HFFc6 (cell line): ENCODE measurements at regions not wholly inside any gene's neighbourhood (a gene's known extent, or its start where the extent isn't known, plus 50 kb on each side); places are given as distances from the start of the nearest gene placed in this dataset.

Experiments used
- DNase-seq: peaks from one replicate; pipeline ENCODE4 v3.0.0-alpha.2; 2018
- H3K27ac Mint-ChIP-seq: 2 replicates; pipeline ENCODE4 v1.8.0; 2020; ENCODE audit warnings: mild to moderate bottlenecking, mixed read lengths
- H3K27me3 Mint-ChIP-seq: 2 replicates; pipeline ENCODE4 v1.8.0; 2021; ENCODE audit warnings: mild to moderate bottlenecking, moderate library complexity, mixed read lengths; ENCODE audit not compliant: insufficient read depth
- H3K36me3 Mint-ChIP-seq: 2 replicates; pipeline ENCODE4 v1.8.0; 2021; ENCODE audit warnings: low read depth, mixed read lengths
- H3K4me1 Mint-ChIP-seq: 2 replicates; pipeline ENCODE4 v1.8.0; 2020; ENCODE audit warnings: low read depth, mixed read lengths
- H3K4me3 Mint-ChIP-seq: 2 replicates; pipeline ENCODE4 v1.8.0; 2020; ENCODE audit warnings: mild to moderate bottlenecking, moderate library complexity, mixed read lengths
- H3K9me3 Mint-ChIP-seq: 2 replicates; pipeline ENCODE4 v1.8.0; 2020; ENCODE audit warnings: mild to moderate bottlenecking, mixed read lengths
- CTCF ChIP-seq: fragments of 200-600 bp; sonication (generic); IDR thresholded peaks from 2 replicates; pipeline ENCODE4 v1.5.0; 2021; ENCODE audit warnings: antibody characterized with exemption, mild to moderate bottlenecking

GRCh38 chr5:34542818-34543217, 113.3 kb upstream of the RAI14 start:
- Mint-ChIP-seq H3K9me3 (peaks cover 27% of the 10 kb centered on the region), H3K27me3 (peaks cover 2% of the 10 kb centered on the region; the same call in 1 of the 2 replicates)

GRCh38 chr5:34543687-34544086, 112.4 kb upstream of the RAI14 start:
- Mint-ChIP-seq H3K4me3 (no peak overlapping the region), H3K9me3 (peaks cover 27% of the 10 kb centered on the region), H3K4me1 (no peaks in the 10 kb centered on the region), H3K36me3 (peaks cover 26% of the 10 kb centered on the region), H3K27ac (no peak overlapping the region), H3K27me3 (peaks cover 2% of the 10 kb centered on the region; the same call in 1 of the 2 replicates)
- no peak for TF ChIP-seq CTCF
- no peak for DNase-seq

More at GRCh38 chr5:34542818-34543217, 113.3 kb upstream of the RAI14 start:
- Mint-ChIP-seq H3K27ac (no peak overlapping the region), H3K4me1 (peaks cover 6% of the 10 kb centered on the region), H3K36me3 (peaks cover 26% of the 10 kb centered on the region), H3K4me3 (no peak overlapping the region)
- no peak for TF ChIP-seq CTCF
- no peak for DNase-seq

GRCh38 chr5:34544403-34544802, 111.7 kb upstream of the RAI14 start:
- no peak for TF ChIP-seq CTCF
- no peak for DNase-seq
- Mint-ChIP-seq H3K4me1 (no peaks in the 10 kb centered on the region), H3K27me3 (peaks cover 2% of the 10 kb centered on the region; the same call in 1 of the 2 replicates), H3K36me3 (peaks cover 26% of the 10 kb centered on the region), H3K9me3 (peaks cover 27% of the 10 kb centered on the region), H3K27ac (no peak overlapping the region), H3K4me3 (no peak overlapping the region)

- Mint-ChIP-seq H3K4me3 (no peak overlapping the region), H3K36me3 (peaks cover 26% of the 10 kb centered on the region), H3K4me1 (no peaks in the 10 kb centered on the region), H3K27me3 (peaks cover 2% of the 10 kb centered on the region; the same call in 1 of the 2 replicates), H3K9me3 (peaks cover 27% of the 10 kb centered on the region), H3K27ac (no peak overlapping the region)
- TF ChIP-seq CTCF, result no peak
- no peak for DNase-seq
These were observed 111.0 kb upstream of the RAI14 start for GRCh38 chr5:34545164-34545563.

- Mint-ChIP-seq H3K27me3 (peaks cover 2% of the 10 kb centered on the region; the same call in 1 of the 2 replicates), H3K36me3 (peaks cover 26% of the 10 kb centered on the region), H3K4me3 (no peak overlapping the region), H3K27ac (no peak overlapping the region), H3K4me1 (no peaks in the 10 kb centered on the region), H3K9me3 (peaks cover 27% of the 10 kb centered on the region)
- no peak for DNase-seq
- TF ChIP-seq CTCF, result no peak
These were observed 110.5 kb upstream of the RAI14 start for GRCh38 chr5:34545626-34546025.
